Gastrocnemius medialis (tissue), 4 donors: ENCODE measurements at regions not wholly inside any gene's neighbourhood (a gene's known extent, or its start where the extent isn't known, plus 50 kb on each side); places are given as distances from the start of the nearest gene placed in this dataset.
"Not testable (repeated sequence)": the region's sequence is repeated elsewhere in the genome, so short reads cannot be mapped to it uniquely, and the experiment has no call there.

ENCODE experiments used
- ATAC-seq, 2 donors: fragments of 150-250 bp; one replicate each; pipeline ENCODE4 v1.9.1; 2016
- DNase-seq, 2 donors: peaks; one replicate each; pipeline ENCODE4 v3.0.0-alpha.2; 2019
- H3K27ac ChIP-seq, 4 donors: fragments of 200-600 bp; sonication (generic); 1 replicate in 1 of 4; 2 replicates in 3 of 4; pipeline ENCODE4 v1.5.1; 2016 to 2018; ENCODE audit warnings: mild to moderate bottlenecking in 2 of 4, moderate library complexity in 1 of 4
- H3K27me3 ChIP-seq, 3 donors: fragments of 200-600 bp; sonication (generic) in 2 of 3; 1 replicate in 1 of 3; 2 replicates in 2 of 3; pipeline versions ENCODE4 v1.5.1 to v1.6.0; 2016 to 2019; ENCODE audit warnings: mild to moderate bottlenecking in 1 of 3, moderate library complexity in 1 of 3
- H3K36me3 ChIP-seq, 2 donors: fragments of 200-600 bp; sonication (generic) in 1 of 2; one replicate each; pipeline ENCODE4 v1.5.1; 2017 to 2018
- H3K4me1 ChIP-seq, 2 donors: fragments of 200-600 bp; sonication (generic) in 1 of 2; one replicate each; pipeline ENCODE4 v1.5.1; 2016 to 2017; ENCODE audit warnings: mild to moderate bottlenecking in 2 of 2
- H3K4me3 ChIP-seq, 4 donors: fragments of 200-600 bp; sonication (generic) in 3 of 4; 1 replicate in 1 of 4; 2 replicates in 3 of 4; pipeline ENCODE4 v1.5.1; 2016 to 2019; ENCODE audit warnings: mild to moderate bottlenecking in 2 of 4
- H3K9me3 ChIP-seq, 3 donors: fragments of 200-600 bp; sonication (generic) in 2 of 3; 1 replicate in 1 of 3; 2 replicates in 2 of 3; pipeline ENCODE4 v1.5.1; 2016 to 2019
- CTCF ChIP-seq, 5 experiments: fragments of 450-650 bp in 3 of 5; fragments of 200-600 bp in 2 of 5; sonication (generic) in 2 of 5; IDR thresholded peaks in 4 of 5; conservative IDR thresholded peaks in 1 of 5; 1 replicate in 4 of 5; 2 replicates in 1 of 5; pipeline ENCODE4 v1.5.1; 2016 to 2019; ENCODE audit warnings: antibody characterized with exemption in 5 of 5, mild to moderate bottlenecking in 3 of 5, moderate library complexity in 3 of 5
- POLR2A ChIP-seq, 2 donors: fragments of 450-650 bp; IDR thresholded peaks; one replicate each; pipeline ENCODE4 v1.6.1; 2017; ENCODE audit warnings: antibody characterized with exemption in 2 of 2, mild to moderate bottlenecking in 2 of 2, moderate library complexity in 2 of 2
- in situ Hi-C, 4 donors: fragments of 200-750 bp; cut with MboI; loops; one replicate each; pipeline versions ENCODE4 v1.15.0 to v1.8.0; 2017; ENCODE audit warnings: low sequenced_read_pairs in 4 of 4
- intact Hi-C: fragments of 100-400 bp; cut with DNase I; formaldehyde crosslinking; loops from one replicate; pipeline ENCODE4 v1.15.1; 2023; ENCODE audit warnings: low total_unique reads

GRCh38 chr20:41733151-41733550 lies 115.0 kb upstream of the CHD6 start:
- no peaks in the 10 kb centered on the region for H3K9me3 ChIP-seq
- no peaks in the 10 kb centered on the region for H3K4me1 ChIP-seq
- H3K27ac ChIP-seq = no peak overlapping the region
- H3K36me3 ChIP-seq = no peaks in the 10 kb centered on the region
- TF ChIP-seq CTCF (IDR thresholded peaks at IDR 0.05 in 4 of 5, conservative IDR thresholded peaks at IDR 0.05 in 1 of 5) (no peak), POLR2A (IDR thresholded peaks at IDR 0.05) (no peak)
- intact Hi-C loops (no loop called here), in situ Hi-C loops (loop anchor here in 3 of 4 donors (25.0 kb wide), 1 partner anchor 1454 kb away; the partner anchor contains the start of gene PTPRT (in 3 of the 3))
- ATAC-seq (no peak), DNase-seq (no peak)
- no peak overlapping the region for H3K4me3 ChIP-seq
- H3K27me3 ChIP-seq = no peaks in the 10 kb centered on the region

GRCh38 chr20:41731198-41731597 lies 113.0 kb upstream of the CHD6 start:
- intact Hi-C loops = not testable (repeated sequence)

GRCh38 chr20:41727681-41728080 lies 109.5 kb upstream of the CHD6 start:
- ATAC-seq, H3K9me3 ChIP-seq, H3K4me1 ChIP-seq, DNase-seq, H3K4me3 ChIP-seq, intact Hi-C loops, H3K27ac ChIP-seq, H3K27me3 ChIP-seq, H3K36me3 ChIP-seq: not testable (repeated sequence)
- in situ Hi-C loops = loop anchor here in 3 of 4 donors (25.0 kb wide), 1 partner anchor 1460 kb away; the partner anchor contains the start of gene PTPRT (in 3 of the 3)

More at GRCh38 chr20:41731198-41731597, 113.0 kb upstream of the CHD6 start:
- in situ Hi-C loops = loop anchor here in 3 of 4 donors (25.0 kb wide), 1 partner anchor 1456 kb away; the partner anchor contains the start of gene PTPRT (in 3 of the 3)
- not testable (repeated sequence) for ATAC-seq, H3K36me3 ChIP-seq, DNase-seq, H3K4me1 ChIP-seq, H3K4me3 ChIP-seq, H3K9me3 ChIP-seq, H3K27ac ChIP-seq, H3K27me3 ChIP-seq

- in situ Hi-C loops = loop anchor here in 3 of 4 donors (25.0 kb wide), 1 partner anchor 1461 kb away; the partner anchor contains the start of gene PTPRT (in 3 of the 3)
- intact Hi-C loops = no loop called here
- no peaks in the 10 kb centered on the region for H3K9me3 ChIP-seq
- no peaks in the 10 kb centered on the region for H3K4me1 ChIP-seq
- no peak overlapping the region for H3K4me3 ChIP-seq
- H3K27me3 ChIP-seq = no peaks in the 10 kb centered on the region
- TF ChIP-seq POLR2A (IDR thresholded peaks at IDR 0.05) (no peak), CTCF (IDR thresholded peaks at IDR 0.05 in 4 of 5, conservative IDR thresholded peaks at IDR 0.05 in 1 of 5) (no peak)
- H3K27ac ChIP-seq = no peak overlapping the region
- DNase-seq (no peak), ATAC-seq (no peak)
- H3K36me3 ChIP-seq = no peaks in the 10 kb centered on the region
These were observed 108.5 kb upstream of the CHD6 start for GRCh38 chr20:41726727-41727126.

- no peak for DNase-seq
- no peak for TF ChIP-seq CTCF (IDR thresholded peaks at IDR 0.05 in 4 of 5, conservative IDR thresholded peaks at IDR 0.05 in 1 of 5)
- Histone ChIP-seq H3K4me1 (no peaks in the 10 kb centered on the region), H3K27me3 (no peaks in the 10 kb centered on the region), H3K9me3 (no peaks in the 10 kb centered on the region), H3K36me3 (no peaks in the 10 kb centered on the region), H3K4me3 (no peak overlapping the region), H3K27ac (no peak overlapping the region)
- intact Hi-C loops = no loop called here
- ATAC-seq = no peak
- in situ Hi-C loops = no loop called here
These were observed 101.0 kb upstream of the CHD6 start for GRCh38 chr20:41719151-41719550.

GRCh38 chr20:41717483-41717882 lies 99.3 kb upstream of the CHD6 start:
- Histone ChIP-seq H3K36me3 (no peaks in the 10 kb centered on the region), H3K4me1 (no peaks in the 10 kb centered on the region), H3K27ac (no peak overlapping the region), H3K4me3 (no peak overlapping the region), H3K27me3 (no peaks in the 10 kb centered on the region), H3K9me3 (no peaks in the 10 kb centered on the region)
- intact Hi-C loops (no loop called here), in situ Hi-C loops (no loop called here)
- ATAC-seq = no peak
- no peak for DNase-seq
- no peak for TF ChIP-seq POLR2A (IDR thresholded peaks at IDR 0.05)
- TF ChIP-seq CTCF (IDR thresholded peaks at IDR 0.05 in 4 of 5, conservative IDR thresholded peaks at IDR 0.05 in 1 of 5) = no peak
